ENCODE measurements at regions not wholly inside any gene's neighbourhood (a gene's known extent, or its start where the extent isn't known, plus 50 kb on each side); places are given as distances from the start of the nearest gene placed in this dataset.

DNA sequence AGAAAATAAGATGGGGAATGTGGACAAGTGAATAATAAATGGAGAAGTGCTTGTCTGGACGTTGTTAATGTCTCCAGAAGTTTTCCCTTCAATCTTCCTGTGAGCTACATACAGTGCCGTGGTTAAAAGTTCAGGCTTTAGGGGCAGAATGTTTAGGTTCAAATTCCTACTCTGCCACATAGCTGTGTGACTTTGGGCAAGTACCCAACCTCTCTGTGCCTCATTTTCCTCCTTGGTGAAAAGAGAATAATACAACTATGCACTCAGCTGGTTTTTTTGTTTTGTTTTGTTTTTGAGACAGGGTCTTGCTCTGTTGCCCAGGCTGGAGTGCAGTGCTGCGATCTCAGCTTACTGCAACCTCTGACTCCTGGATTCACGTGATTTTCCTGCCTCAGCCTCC lies 143.5 kb downstream of the CHIC2 start:
- DNase-seq (ENCODE audit: low spot score), result no peak

DNA sequence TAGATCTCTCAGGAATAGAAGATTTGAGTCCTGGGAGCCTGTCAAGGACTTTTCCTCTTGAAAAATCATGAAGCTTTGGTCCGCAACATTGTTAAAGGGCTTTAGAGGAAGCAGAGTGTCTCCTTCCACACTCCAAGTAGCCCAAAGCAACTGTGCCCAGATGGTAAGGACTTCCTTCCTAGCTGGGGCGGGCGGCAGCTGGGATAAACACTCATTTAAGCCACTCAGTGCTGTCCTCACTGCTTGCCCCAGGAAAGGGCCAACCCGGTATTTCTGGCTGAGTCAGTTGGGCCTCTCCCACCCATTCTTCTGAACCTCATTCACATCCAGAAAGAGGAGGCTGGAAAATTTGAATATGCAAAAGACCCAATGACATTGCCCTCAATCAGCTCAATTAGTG lies 144.3 kb downstream of the CHIC2 start:
- DNase-seq (ENCODE audit: low spot score), result no peak

DNA sequence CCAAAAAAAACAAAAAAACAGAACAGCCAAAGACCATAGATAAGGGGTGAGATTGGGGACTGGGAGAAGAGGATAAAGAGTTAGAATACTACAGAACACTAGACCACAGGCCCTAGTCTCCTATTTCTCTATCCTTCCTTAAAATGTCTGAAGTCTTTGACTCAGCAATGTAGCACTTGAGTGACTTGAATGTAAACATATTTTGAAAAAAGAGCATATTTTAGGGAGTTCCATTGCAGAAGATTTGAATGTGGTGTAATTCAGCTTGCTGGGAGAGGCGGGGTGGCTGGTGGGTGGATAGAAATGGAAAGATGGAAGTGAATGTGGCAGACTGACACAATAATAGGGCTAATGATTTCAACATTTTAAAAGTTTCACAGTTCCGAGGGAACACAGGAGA lies 144.9 kb downstream of the CHIC2 start:
- no peak for DNase-seq (ENCODE audit: low spot score)

DNA sequence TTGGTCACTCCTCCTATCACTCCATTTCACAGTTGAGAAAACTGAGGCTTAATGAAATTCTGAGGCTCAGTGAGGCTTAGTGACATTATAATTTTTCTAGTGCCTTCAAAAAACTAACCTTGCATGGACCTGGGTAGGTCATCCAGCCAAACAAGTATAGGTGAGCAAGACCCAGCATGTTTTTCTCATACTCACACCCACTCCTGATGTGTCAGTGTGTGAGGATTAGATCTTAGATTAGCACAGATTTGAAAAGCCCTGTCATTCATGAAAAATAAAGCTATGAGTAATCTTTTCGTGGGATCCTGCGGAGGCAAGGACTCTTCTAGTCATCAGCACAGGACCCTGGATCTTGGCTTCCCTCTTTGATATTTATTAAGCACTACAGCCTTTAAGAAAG lies 146.7 kb downstream of the CHIC2 start:
- DNase-seq (ENCODE audit: low spot score), result no peak

DNA sequence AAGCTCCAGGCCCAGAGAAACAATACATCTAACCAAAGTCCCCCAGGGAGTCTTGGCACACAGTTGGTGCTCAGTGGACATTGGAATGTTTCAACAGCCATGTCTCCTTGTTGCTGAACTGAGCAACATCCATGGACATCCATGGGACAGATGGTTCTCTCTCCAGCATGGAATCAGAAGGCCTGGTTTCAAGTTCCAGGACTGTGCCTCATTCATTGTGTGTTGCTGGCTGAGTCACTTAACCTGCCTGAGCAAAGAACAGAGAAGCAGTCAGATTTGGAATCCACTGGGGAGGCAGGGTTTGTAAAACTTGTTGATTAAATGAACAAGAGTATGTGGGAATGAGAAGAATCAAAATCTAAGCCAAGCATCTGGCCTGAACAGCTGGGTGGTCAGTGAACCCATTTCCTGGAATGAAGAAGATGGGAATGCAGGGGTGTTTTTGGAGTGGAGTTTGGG lies 147.9 kb downstream of the CHIC2 start:
- no peak for DNase-seq (ENCODE audit: low spot score)

DNA sequence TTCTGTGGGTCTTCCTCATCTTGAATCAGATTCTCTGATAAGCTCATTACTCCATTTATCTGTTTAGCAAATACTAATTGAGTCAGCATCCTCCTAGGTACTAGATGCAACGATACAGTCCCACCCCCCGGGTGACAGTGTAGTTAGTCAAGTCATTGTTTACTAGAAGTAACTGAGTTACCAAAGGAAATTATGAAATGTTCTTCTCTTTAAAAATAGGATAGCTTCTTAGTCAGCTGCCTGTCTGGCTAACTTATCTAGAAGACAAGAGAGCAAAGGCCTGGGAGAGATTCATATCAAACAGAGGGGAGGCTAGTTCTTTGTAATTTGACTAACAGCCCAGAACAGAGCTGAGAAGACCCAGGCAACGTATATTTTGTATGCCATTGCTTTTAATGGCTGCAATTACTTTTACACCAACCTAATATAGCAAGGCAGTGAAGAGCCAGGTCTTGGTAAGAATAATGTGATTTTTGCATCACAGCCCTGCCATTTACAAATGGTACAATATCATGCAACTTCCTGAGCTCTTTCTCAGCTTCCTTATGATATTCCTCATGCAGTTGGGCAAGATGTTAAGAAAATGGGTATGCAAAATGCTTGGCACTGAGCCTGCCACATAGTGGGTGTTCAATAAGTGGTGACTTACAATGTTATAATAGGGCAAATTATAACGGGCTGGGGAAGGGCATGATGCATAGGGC lies 149.9 kb downstream of the CHIC2 start:
- DNase-seq (ENCODE audit: low spot score), result peak; percentile 51

DNA sequence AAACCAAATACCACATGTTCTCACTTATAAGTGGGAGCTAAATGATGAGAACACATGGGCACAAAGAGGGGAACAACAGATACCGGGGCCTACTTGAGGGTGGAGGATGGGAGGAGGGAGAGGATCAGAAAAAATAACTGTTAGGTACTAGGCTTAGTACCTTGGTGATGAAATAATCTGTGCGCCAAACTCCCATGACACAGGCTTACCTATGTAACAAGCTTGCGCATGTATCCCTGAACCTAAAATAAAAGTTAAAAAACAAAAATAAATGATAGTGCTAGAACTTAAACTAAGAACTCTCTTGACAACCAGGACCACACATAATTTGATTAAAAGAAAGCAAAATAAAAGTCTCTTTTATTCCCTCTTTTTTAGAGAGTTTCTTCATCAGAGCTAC lies 150.6 kb downstream of the CHIC2 start:
- DNase-seq (ENCODE audit: low spot score), result no peak

DNA sequence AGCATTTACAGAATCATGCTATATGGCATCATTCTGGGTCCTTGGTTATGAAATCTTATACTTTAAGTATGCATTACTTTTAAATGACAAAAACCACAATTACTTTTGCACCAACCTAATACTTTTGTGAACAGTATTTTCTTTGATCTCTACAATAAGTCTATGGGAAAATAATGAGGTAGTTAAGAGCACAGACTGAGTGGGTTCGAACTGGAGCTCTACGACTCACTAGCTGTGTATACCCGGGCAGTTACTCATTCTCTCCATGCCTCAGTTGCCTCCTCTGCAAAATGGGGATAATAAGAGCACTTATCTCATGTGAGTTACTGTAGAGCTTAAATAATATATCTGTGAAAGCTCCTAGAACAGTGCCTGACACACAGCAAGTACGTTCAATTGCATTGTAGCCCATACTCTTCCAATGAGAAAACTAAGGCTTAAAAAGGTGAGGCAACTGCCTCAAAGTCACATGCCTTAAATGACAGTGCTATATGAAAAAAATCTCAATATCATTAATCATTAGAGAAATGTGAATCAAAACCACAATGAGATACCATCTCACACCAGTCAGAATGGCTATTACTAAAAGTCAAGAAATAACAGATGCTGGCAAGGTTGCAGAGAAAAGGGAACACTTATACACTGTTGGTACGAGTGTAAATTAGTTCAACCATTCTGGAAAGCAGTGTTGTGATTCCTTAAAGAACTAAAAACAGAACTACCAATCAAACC lies 151.5 kb downstream of the CHIC2 start:
- no peak for DNase-seq (ENCODE audit: low spot score)

DNA sequence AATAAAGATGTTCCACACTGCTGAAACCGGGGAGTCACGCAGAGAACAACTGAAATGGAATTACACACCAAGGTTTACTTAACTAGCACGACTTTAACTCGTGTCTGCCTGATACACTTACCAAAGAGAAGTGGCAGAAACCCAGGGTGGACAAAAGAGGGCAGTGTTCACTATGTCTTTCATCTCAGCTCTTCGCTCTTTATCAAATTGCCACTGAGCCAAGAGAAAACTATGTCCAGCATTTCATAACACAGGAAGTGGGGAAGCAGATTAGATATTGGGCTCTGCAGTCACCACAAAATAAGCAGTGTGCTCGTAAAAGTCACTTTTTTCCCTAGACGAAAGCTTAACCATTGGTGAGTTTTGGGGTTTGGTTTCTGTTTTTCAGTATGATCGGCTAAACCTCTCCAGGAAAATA lies 155.7 kb downstream of the CHIC2 start:
- peak; percentile 68 for DNase-seq (ENCODE audit: low spot score)

DNA sequence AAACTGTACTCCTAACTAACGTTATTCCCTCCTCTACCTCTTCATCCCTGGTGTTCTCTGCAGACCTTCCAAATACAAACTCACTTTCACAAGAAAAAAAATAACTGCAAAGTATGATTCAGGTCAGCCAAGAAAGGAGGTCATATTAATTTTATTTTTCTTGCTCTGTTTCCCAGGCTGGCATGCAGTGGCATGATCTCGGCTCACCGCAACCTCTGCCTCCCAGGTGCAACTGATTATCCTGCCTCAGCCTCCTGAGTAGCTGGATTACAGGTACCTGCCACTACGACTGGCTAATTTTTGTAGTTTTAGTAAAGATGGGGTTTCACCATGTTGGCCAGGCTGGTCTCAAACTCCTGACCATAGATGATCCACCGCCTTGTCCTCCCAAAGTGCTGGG lies 156.6 kb downstream of the CHIC2 start:
- no peak for DNase-seq (ENCODE audit: low spot score)

DNA sequence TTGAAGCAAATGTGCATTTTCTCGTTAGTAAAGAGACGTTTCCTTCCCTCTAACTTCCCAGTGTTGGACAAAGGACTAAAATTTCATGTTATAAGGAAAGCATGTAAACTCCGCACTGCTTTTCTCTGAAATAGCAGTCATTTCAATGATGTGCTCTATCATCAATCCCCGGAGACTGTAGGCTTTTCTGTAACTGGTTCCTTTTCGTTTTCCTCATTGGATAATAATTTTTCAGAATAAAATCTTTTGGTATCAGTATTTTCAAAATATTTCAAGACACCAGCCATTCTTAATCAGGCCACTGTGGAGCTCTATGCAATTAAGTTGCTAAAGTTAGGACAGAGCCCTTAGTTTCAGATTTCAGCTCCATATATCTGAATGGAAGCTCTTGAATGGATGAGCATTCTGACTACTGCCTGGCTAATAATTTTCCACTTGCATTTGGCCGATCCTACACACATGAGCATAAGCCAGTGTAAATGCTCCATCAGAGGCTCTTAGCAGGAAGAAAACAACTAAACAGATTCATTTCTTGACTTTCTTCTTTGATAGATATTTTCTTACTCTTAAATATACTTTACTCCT lies 157.7 kb downstream of the CHIC2 start:
- DNase-seq (ENCODE audit: low spot score), result no peak

DNA sequence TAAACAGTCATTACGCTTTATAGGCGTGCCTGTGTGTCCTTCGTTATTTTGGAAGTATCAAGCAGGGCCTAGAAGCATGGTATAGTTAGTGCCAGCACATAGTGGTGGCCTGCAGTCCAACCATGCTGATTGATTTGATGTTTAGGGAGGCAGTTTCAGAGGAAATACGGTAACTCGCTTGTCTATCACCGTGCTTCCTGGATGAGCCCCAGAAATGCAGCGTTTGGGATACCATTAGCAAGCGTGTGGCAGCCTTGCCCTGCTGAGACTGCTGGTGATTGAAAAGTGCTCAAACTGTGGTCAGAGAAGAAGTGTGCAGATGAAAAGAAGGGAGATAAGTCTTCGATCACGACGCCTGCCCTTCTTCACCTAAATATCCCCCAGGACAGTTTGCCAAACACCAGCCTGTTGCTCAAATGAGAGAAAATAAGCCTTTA lies 158.4 kb downstream of the CHIC2 start:
- DNase-seq (ENCODE audit: low spot score), result peak; percentile 65

DNA sequence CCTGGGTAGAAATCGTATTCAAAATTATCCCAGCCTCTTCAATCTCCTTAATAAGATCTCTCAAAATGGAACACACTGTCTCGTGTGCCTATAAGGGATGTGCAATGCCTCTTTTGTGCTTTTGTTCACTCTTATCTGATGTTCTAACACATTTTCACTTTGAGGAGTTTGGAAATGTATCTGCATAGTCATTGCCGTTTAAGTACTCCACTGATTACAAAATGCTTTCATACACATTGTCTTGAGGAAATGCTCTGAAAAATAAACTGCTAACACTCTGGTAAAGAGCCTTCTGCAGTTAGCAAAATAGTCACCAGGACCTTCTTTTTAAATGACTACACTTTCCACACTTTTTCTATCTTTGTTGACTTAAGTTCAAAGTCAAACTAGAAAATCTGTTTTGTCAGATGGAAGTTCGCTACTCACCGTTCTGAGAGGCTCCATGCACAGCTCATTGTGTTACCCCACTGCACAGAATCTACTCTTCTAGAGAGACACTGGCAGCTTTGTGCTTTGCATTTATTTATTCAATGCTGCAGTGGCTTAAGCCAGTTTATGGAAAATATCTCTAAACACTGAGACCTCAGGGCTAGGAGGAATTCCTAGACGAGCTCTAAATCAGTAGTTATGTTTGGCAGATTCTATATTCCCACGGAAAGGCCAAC lies 159.0 kb downstream of the CHIC2 start:
- no peak for DNase-seq (ENCODE audit: low spot score)

DNA sequence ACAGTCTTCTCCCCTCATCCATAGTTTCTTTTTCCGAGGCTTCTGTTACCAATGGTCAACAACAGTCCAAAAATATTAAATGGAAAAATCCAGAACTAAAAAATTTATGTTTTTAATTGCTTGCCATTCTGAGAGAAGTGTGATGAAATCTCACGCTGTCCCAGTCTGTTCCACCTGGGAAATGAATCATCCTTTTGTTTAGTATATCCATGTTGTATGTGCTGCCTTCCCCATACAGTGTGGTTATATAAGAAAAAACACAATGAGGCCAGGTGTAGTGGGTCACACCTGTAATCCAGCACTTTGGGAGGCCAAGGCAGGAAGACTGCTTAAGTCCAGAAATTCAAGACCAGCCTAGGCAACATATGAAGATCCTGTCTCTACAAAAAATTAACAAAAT lies 161.6 kb downstream of the CHIC2 start:
- DNase-seq (ENCODE audit: low spot score), result no peak

DNA sequence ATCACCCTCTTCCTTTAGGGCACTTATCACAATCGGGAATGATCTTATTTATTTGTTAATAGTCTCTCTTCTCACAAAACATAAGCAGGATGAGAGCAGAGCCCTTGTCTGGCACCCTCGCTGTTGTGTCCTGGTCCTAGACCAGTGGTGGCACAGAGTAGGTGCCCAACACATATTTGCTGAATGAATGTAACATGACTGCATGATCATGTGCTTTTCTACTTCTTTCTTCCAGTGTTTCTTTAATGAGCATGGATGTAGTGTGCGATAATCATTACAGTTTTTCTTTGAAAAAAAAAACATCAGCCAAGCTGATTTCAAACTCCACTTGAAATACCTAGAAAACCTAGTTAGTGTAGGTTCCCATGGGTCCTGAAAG lies 164.1 kb downstream of the CHIC2 start:
- DNase-seq (ENCODE audit: low spot score), result no peak

DNA sequence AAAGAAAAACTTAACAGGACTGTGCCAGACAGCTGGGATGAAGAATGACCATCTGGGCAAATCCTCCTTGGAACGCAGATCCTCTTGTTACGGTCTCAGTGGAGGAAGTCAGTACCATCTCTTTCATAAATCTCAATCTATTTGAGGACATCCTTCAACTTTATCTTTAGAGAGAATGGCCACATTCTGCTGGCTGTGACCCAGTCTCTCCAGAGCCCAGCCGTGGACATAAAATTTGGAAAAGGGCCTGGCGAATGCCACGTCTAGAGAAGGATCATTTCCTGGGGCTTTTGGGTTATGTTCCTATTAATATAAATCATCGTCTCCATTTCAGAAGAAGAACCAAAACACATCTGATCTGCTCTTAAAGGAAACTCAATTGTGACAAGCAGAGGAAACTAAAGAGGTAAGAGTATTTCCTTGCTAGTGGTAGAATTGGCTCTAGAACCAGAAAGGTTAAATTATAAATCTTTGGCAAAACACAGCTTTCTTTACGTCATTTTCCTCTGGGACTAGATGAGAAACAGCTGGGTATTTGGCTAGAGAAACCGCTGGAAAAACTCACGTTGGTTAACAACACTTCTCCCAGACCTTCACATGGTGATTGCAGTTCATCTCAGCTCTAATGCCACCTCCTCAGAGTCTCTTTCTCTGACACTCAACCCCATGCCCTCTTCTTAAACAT lies 164.7 kb downstream of the CHIC2 start:
- no peak for DNase-seq (ENCODE audit: low spot score)

DNA sequence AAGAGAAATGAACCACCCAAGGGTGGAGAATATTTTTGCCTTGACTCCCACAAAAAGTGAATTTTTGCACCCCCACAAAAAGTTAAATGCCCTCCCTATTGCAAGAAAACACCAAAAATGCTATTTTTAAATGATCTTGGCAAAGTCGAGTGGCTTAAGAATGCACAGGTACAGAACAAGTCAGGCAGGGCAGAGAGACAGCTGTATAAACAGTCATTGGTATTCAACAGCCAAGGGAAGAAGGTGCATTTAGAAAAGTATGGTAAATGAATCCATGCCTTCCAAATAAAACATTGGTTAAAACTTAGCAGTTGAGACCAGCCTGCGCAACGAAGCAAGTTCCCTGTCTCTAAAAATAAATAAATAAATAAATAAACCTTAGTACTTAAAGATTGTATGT lies 169.3 kb downstream of the CHIC2 start:
- DNase-seq (ENCODE audit: low spot score), result no peak

DNA sequence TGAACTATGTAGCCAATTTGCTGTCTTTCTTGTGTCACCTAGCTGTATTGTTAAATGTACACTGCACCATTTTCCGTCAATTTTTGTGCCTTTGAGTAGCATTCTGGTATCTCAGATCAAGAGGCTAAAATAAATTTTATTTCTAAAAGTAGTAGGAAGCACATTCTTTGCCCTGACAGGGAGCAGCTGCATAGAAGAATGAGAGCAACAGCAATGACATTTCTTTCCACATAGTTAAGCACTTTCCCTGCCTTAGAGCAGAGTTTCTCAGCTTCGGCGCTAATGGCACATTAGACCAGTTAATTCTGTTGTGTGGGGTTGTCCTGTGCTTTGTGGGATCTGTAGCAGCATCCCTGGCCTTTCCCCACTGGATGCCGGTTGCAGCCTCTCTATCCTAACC lies 173.9 kb downstream of the CHIC2 start:
- DNase-seq (ENCODE audit: low spot score), result no peak

DNA sequence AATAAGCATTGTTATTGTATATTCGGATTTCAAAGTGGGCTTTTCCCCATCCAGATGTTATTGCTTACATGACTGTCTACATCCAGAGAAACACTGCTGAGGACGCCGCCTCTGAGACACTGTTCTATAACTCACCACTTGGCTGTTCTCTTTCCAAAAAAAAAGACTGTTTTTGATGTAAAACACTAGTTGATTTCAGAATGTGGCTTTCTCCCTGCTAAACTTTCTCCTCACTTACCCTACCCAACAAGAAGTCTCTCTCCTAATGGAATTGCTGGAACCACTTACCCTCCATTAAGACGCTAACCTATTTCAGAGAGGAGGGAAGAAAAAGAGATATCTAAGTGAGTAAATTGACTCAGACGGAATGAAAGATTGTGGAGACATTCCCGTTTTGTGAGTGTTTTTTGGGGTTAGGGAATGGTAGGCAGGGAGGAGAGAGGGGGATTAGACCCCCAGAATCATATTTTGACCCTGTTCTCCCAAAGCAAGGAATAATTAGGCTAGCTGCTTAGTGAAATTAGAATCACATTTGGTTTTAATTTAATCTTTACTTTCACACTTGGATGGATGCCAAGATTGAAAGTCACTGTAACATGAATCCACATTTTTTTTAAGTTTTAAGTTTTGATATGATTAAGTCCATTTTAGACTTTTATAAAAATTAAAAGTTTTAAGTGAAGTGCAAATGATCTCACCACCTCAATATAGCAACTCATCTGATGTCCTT lies 174.9 kb downstream of the CHIC2 start:
- DNase-seq (ENCODE audit: low spot score), result peak; percentile 30

DNA sequence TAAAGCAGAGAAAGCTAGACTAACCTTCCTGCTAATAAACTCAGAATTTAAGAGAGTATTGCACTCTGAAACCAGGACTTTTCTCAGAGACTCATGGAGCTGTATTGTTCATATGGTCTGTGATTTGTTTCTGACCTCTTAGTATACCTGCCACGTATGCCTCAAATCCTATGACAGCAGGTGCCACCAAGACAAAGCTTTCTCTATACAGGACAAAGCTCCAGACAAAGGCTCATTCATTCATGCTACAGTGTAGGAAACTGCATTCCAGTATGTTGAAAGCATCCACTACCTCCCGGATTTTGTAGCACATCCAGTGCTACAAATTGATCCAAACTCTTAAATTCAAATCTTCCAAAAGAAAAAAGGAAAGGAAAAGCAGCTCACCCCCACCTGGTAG lies 178.3 kb downstream of the CHIC2 start:
- no peak for DNase-seq (ENCODE audit: low spot score)

DNA sequence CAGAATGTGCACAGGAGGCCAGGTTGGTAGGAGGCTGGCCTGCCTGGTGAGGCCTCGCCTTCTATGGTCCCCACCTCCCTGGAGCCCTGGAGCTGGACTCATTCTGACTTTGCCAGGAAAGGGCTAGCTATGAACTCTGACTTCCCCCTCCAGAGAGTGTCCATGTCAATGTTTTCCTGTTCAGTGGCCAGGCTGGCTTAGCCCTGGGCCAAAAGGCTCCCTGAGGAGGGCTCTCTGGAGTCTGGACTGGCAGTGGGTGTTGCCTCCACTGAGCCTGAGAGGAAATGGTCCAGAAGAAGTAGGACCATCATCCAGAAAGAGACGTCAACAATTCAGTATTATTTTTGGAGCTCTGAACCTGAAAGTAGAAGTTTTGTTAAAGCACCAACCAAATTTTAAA lies 178.7 kb downstream of the CHIC2 start:
- DNase-seq (ENCODE audit: low spot score), result no peak
